ENCODE measurements at regions not wholly inside any gene's neighbourhood (a gene's known extent, or its start where the extent isn't known, plus 50 kb on each side); places are given as distances from the start of the nearest gene placed in this dataset.

GRCh38 chr4:116389139-116389538, 696.2 kb downstream of the TRAM1L1 start:
- DNase-seq (ENCODE audit: low spot score): no peak
- H3K27ac ChIP-seq: no peak overlapping the region
- no peak for TF ChIP-seq CTCF (IDR thresholded peaks at IDR 0.05)
- no peak overlapping the region for H3K4me3 ChIP-seq

GRCh38 chr4:116387937-116388474, 697.4 kb downstream of the TRAM1L1 start:
- no peak overlapping the region for H3K27ac ChIP-seq
- no peak overlapping the region for H3K4me3 ChIP-seq
- no peak for TF ChIP-seq CTCF (IDR thresholded peaks at IDR 0.05)
- DNase-seq (ENCODE audit: low spot score): no peak

GRCh38 chr4:116386856-116387255, 698.5 kb downstream of the TRAM1L1 start:
- DNase-seq (ENCODE audit: low spot score): no peak
- no peak overlapping the region for H3K4me3 ChIP-seq
- H3K27ac ChIP-seq: no peak overlapping the region
- no peak for TF ChIP-seq CTCF (IDR thresholded peaks at IDR 0.05)

GRCh38 chr4:116385583-116385982, 699.8 kb downstream of the TRAM1L1 start:
- H3K27ac ChIP-seq: no peak overlapping the region
- no peak for TF ChIP-seq CTCF (IDR thresholded peaks at IDR 0.05)
- H3K4me3 ChIP-seq: no peak overlapping the region
- DNase-seq (ENCODE audit: low spot score): no peak

- DNase-seq (ENCODE audit: low spot score): no peak
- no peak for TF ChIP-seq CTCF (IDR thresholded peaks at IDR 0.05)
- no peak overlapping the region for H3K4me3 ChIP-seq
- H3K27ac ChIP-seq: no peak overlapping the region
Observed at GRCh38 chr4:116374815-116375214, 710.6 kb downstream of the TRAM1L1 start.

GRCh38 chr4:116362583-116362982, 722.8 kb downstream of the TRAM1L1 start:
- H3K4me3 ChIP-seq: no peak overlapping the region
- no peak for TF ChIP-seq CTCF (IDR thresholded peaks at IDR 0.05)
- no peak overlapping the region for H3K27ac ChIP-seq
- DNase-seq (ENCODE audit: low spot score): no peak

GRCh38 chr4:116361790-116362189, 723.6 kb downstream of the TRAM1L1 start:
- DNase-seq (ENCODE audit: low spot score): no peak
- Histone ChIP-seq H3K4me3 (no peak overlapping the region), H3K27ac (no peak overlapping the region)
- TF ChIP-seq CTCF (IDR thresholded peaks at IDR 0.05): no peak
